ENCODE measurements at regions not wholly inside any gene's neighbourhood (a gene's known extent, or its start where the extent isn't known, plus 50 kb on each side); places are given as distances from the start of the nearest gene placed in this dataset.

GRCh38 chr4:89625599-89626293 lies 211.2 kb downstream of the SNCA start:
- TF ChIP-seq, protein P1, sequence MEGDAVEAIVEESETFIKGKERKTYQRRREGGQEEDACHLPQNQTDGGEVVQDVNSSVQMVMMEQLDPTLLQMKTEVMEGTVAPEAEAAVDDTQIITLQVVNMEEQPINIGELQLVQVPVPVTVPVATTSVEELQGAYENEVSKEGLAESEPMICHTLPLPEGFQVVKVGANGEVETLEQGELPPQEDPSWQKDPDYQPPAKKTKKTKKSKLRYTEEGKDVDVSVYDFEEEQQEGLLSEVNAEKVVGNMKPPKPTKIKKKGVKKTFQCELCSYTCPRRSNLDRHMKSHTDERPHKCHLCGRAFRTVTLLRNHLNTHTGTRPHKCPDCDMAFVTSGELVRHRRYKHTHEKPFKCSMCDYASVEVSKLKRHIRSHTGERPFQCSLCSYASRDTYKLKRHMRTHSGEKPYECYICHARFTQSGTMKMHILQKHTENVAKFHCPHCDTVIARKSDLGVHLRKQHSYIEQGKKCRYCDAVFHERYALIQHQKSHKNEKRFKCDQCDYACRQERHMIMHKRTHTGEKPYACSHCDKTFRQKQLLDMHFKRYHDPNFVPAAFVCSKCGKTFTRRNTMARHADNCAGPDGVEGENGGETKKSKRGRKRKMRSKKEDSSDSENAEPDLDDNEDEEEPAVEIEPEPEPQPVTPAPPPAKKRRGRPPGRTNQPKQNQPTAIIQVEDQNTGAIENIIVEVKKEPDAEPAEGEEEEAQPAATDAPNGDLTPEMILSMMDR (IDR thresholded peaks at IDR 0.05): no peak
- TF ChIP-seq POLR2A (IDR thresholded peaks at IDR 0.05): no peak

Data from heart left ventricle (tissue), 13 donors.